Tibial nerve (tissue), 3 donors: ENCODE measurements at regions not wholly inside any gene's neighbourhood (a gene's known extent, or its start where the extent isn't known, plus 50 kb on each side); places are given as distances from the start of the nearest gene placed in this dataset.

Experiments used
- EP300 ChIP-seq, 2 donors: sonication (generic); formaldehyde crosslinking; IDR thresholded peaks; one replicate each; pipeline ENCODE4 v1.6.1; 2017; ENCODE audit warnings: antibody characterized with exemption in 2 of 2, mild to moderate bottlenecking in 1 of 2
- POLR2A ChIP-seq, 2 donors: fragments of 450-650 bp; IDR thresholded peaks; one replicate each; pipeline ENCODE4 v1.6.1; 2017; ENCODE audit warnings: antibody characterized with exemption in 2 of 2, mild to moderate bottlenecking in 2 of 2, moderate library complexity in 2 of 2

GRCh38 chr1:191419842-191420241, 738.4 kb upstream of the RGS18 start:
- TF ChIP-seq EP300 (IDR thresholded peaks at IDR 0.05): no peak
- no peak for TF ChIP-seq POLR2A (IDR thresholded peaks at IDR 0.05)
